ENCODE measurements at regions not wholly inside any gene's neighbourhood (a gene's known extent, or its start where the extent isn't known, plus 50 kb on each side); places are given as distances from the start of the nearest gene placed in this dataset.

- H3K36me3 ChIP-seq (ENCODE audit: control insufficient read depth in 2 of 4, insufficient read depth in 4 of 4, low read length in 3 of 4) = no peaks in the 10 kb centered on the region
- H3K9ac ChIP-seq (replicated peaks in 1 of 4; ENCODE audit: extremely low read depth in 1 of 4, low read depth in 3 of 4, low read length in 3 of 4) = no peak overlapping the region
- no peak overlapping the region for H2AFZ ChIP-seq (ENCODE audit: low read length)
- no peak overlapping the region for H3K4me2 ChIP-seq (ENCODE audit: insufficient read depth in 1 of 2, low read depth in 2 of 2, low read length in 2 of 2)
- no peaks in the 10 kb centered on the region for H4K20me1 ChIP-seq (replicated peaks in 1 of 2; ENCODE audit: control insufficient read depth in 1 of 2, insufficient read depth in 2 of 2, low read length in 2 of 2)
- no peak overlapping the region for H4K8ac ChIP-seq (ENCODE audit: extremely low read depth, insufficient read depth, low read length)
- H3K14ac ChIP-seq (ENCODE audit: insufficient read length) = no peak overlapping the region
- no peak overlapping the region for H2BK15ac ChIP-seq (ENCODE audit: low read length)
- H3K79me1 ChIP-seq (ENCODE audit: low read depth, low read length) = no peaks in the 10 kb centered on the region
- no peak overlapping the region for H3K18ac ChIP-seq (ENCODE audit: extremely low read depth, low read length)
- H3K4me1 ChIP-seq (replicated peaks in 1 of 4; ENCODE audit: control insufficient read depth in 3 of 4, insufficient read depth in 4 of 4, low read length in 3 of 4) = peaks cover 0 to 5% (median 2%) of the 10 kb centered on the region in 4 experiments; a peak in 3 of 7 replicates
- WGBS, 2 experiments (ENCODE audit: extremely low coverage in 1 of 2, insufficient coverage in 1 of 2, insufficient read length in 1 of 2, insufficient replicate concordance in 2 of 2, low coverage in 1 of 2, low lambda C conversion rate in 2 of 2, missing lambda C conversion rate in 1 of 2) = 55% methylated on average over 2 of the region's 2 CpGs; no CpG with 5 or more reads in 1 of the 2 experiments
- H3K27ac ChIP-seq (ENCODE audit: low read depth, low read length) = no peak overlapping the region
- no peak overlapping the region for H3K4ac ChIP-seq (replicated peaks; ENCODE audit: insufficient read length, low read depth, low read length)
- H3K9me3 ChIP-seq (ENCODE audit: insufficient read depth in 2 of 2, low read depth in 1 of 2, low read length in 1 of 2) = no peaks in the 10 kb centered on the region
- no peak overlapping the region for H2AK5ac ChIP-seq (ENCODE audit: low read depth, low read length)
- FAIRE-seq = no peak
- H2BK12ac ChIP-seq (ENCODE audit: low read depth, low read length) = no peak overlapping the region
- ChIA-PET CTCF (ENCODE audit: partially characterized antibody) (interaction anchor here (0.9 to 3.0 kb wide), 3 partner anchors 32 to 143 kb away, joined by 3 to 10 read pairs (median 3); no protein-coding TSS in a partner anchor), POLR2A (ENCODE audit: partially characterized antibody) (no interaction called here)
- no peak overlapping the region for H3K56ac ChIP-seq (replicated peaks; ENCODE audit: insufficient read length, low read depth, low read length)
- no peak overlapping the region for H4K91ac ChIP-seq (replicated peaks; ENCODE audit: insufficient read length, low read length)
- no peak overlapping the region for H3K4me3 ChIP-seq (ENCODE audit: extremely low read depth in 1 of 4, insufficient read depth in 2 of 4, low read depth in 3 of 4, low read length in 4 of 4)
- H2BK20ac ChIP-seq (ENCODE audit: low read length) = no peak overlapping the region
- H3K23ac ChIP-seq (ENCODE audit: insufficient read length) = no peak overlapping the region
- no peaks in the 10 kb centered on the region for H3K79me2 ChIP-seq (ENCODE audit: control insufficient read depth in 1 of 2, insufficient read depth in 2 of 2, low read length in 2 of 2)
- no peak overlapping the region for H2BK5ac ChIP-seq (ENCODE audit: low read depth, low read length)
- no peak for DNase-seq (ENCODE audit: low read depth in 1 of 2, low spot score in 2 of 2)
- H2BK120ac ChIP-seq (replicated peaks; ENCODE audit: low read depth, low read length) = no peak overlapping the region
- H3K23me2 ChIP-seq (ENCODE audit: low read depth, low read length) = peaks cover 2% of the 10 kb centered on the region; the same call in 1 of the 2 replicates
- no peak overlapping the region for H4K5ac ChIP-seq (ENCODE audit: insufficient read length, low read depth, low read length)
- no peaks in the 10 kb centered on the region for H3K27me3 ChIP-seq (replicated peaks in 1 of 4; ENCODE audit: control insufficient read depth in 3 of 4, extremely low read depth in 1 of 4, insufficient read depth in 3 of 4, low read length in 3 of 4)
- TF ChIP-seq CEBPB (IDR thresholded peaks at IDR 0.05; ENCODE audit: low read depth, low read length) = no peak
- no peak for TF ChIP-seq KDM4A (IDR thresholded peaks at IDR 0.05; ENCODE audit: low read depth, low read length, severe bottlenecking)
- TF ChIP-seq USF2 (IDR thresholded peaks at IDR 0.05; ENCODE audit: low read length) = no peak
- no peak for TF ChIP-seq EP300 (IDR thresholded peaks at IDR 0.05; ENCODE audit: borderline replicate concordance in 1 of 2, low read depth in 2 of 2, low read length in 2 of 2)
- TF ChIP-seq SIRT6 (IDR thresholded peaks at IDR 0.05; ENCODE audit: low read length) = no peak
- TF ChIP-seq SAP30 (IDR thresholded peaks at IDR 0.05; ENCODE audit: insufficient read depth, insufficient replicate concordance, low read length) = no peak
- no peak for TF ChIP-seq CREB1 (IDR thresholded peaks at IDR 0.05)
- TF ChIP-seq HDAC2 (IDR thresholded peaks at IDR 0.05; ENCODE audit: borderline replicate concordance in 1 of 2, low read depth in 2 of 2, low read length in 2 of 2) = no peak
- TF ChIP-seq RXRA (IDR thresholded peaks at IDR 0.05; ENCODE audit: insufficient read depth, low read depth, low read length) = no peak
- TF ChIP-seq CHD2 (IDR thresholded peaks at IDR 0.05; ENCODE audit: low read length) = no peak
- TF ChIP-seq JUN (IDR thresholded peaks at IDR 0.05; ENCODE audit: low read depth, low read length) = no peak
- TF ChIP-seq RNF2 (IDR thresholded peaks at IDR 0.05; ENCODE audit: borderline replicate concordance, low read depth, low read length, missing control alignments, poor library complexity, severe bottlenecking) = no peak
- no peak for TF ChIP-seq SP4 (IDR thresholded peaks at IDR 0.05; ENCODE audit: low read length)
- TF ChIP-seq POU5F1 (IDR thresholded peaks at IDR 0.05; ENCODE audit: low read depth, low read length) = no peak
These were observed 251.7 kb downstream of the PTTG2 start for GRCh38 chr4:38211885-38212284.
